Fibroblast of lung (primary cell): ENCODE measurements at regions not wholly inside any gene's neighbourhood (a gene's known extent, or its start where the extent isn't known, plus 50 kb on each side); places are given as distances from the start of the nearest gene placed in this dataset.
"Not testable (repeated sequence)": the region's sequence is repeated elsewhere in the genome, so short reads cannot be mapped to it uniquely, and the experiment has no call there.

Experiments used
- CTCF ChIP-seq, 2 donors: IDR thresholded peaks in 1 of 2; conservative IDR thresholded peaks in 1 of 2; 1 replicate in 1 of 2; 2 replicates in 1 of 2; pipeline ENCODE4 v1.5.1; 2011 to 2012; ENCODE audit warnings: low read length in 2 of 2, control low read depth in 1 of 2, inconsistent platforms in 1 of 2, low read depth in 1 of 2, mild to moderate bottlenecking in 1 of 2
- EZH2 ChIP-seq: IDR thresholded peaks from 2 replicates; pipeline ENCODE4 v1.5.1; 2012; ENCODE audit warnings: low read length, control low read depth, mild to moderate bottlenecking; ENCODE audit errors: missing control alignments

GRCh38 chr5:112522891-112523673, 104.0 kb upstream of the EPB41L4A start:
- TF ChIP-seq CTCF (conservative IDR thresholded peaks at IDR 0.05 in 1 of 2, IDR thresholded peaks at IDR 0.05 in 1 of 2; ENCODE audit: low read depth in 1 of 2, low read length in 2 of 2); EZH2: not testable (repeated sequence)
